Muscle layer of colon (tissue), 2 donors: ENCODE measurements at regions not wholly inside any gene's neighbourhood (a gene's known extent, or its start where the extent isn't known, plus 50 kb on each side); places are given as distances from the start of the nearest gene placed in this dataset.

ENCODE experiments used
- H3K27ac ChIP-seq: one replicate; pipeline ENCODE4 v1.7.0; 2013; ENCODE audit warnings: low read depth, mild to moderate bottlenecking, low read length, moderate library complexity
- H3K27me3 ChIP-seq, 2 donors: one replicate each; pipeline ENCODE4 v1.7.0; 2013; ENCODE audit warnings: low read length in 2 of 2, mild to moderate bottlenecking in 2 of 2; ENCODE audit not compliant: insufficient read depth in 2 of 2, control insufficient read depth in 1 of 2
- H3K36me3 ChIP-seq: one replicate; pipeline ENCODE4 v1.7.0; 2013; ENCODE audit warnings: mild to moderate bottlenecking, low read length; ENCODE audit not compliant: insufficient read depth
- H3K4me1 ChIP-seq: one replicate; pipeline ENCODE4 v1.7.0; 2013; ENCODE audit warnings: mild to moderate bottlenecking, low read length; ENCODE audit not compliant: insufficient read depth
- H3K4me3 ChIP-seq, 2 donors: one replicate each; pipeline ENCODE4 v1.7.0; 2013; ENCODE audit warnings: low read length in 2 of 2, low read depth in 1 of 2, mild to moderate bottlenecking in 1 of 2, moderate library complexity in 1 of 2
- H3K9ac ChIP-seq: one replicate; pipeline ENCODE4 v1.7.0; 2013; ENCODE audit warnings: low read length
- H3K9me3 ChIP-seq: one replicate; pipeline ENCODE4 v1.7.0; 2013; ENCODE audit warnings: mild to moderate bottlenecking, low read length
- donor health status: abdominal sarcoma.
- donor health status: Adenocarcinoma of cecum.

GRCh38 chr17:72346306-72346705, 225.5 kb downstream of the SOX9 start:
- H3K36me3 ChIP-seq, result no peaks in the 10 kb centered on the region
- H3K27me3 ChIP-seq, result no peaks in the 10 kb centered on the region
- H3K4me3 ChIP-seq, result no peak overlapping the region
- no peak overlapping the region for H3K9ac ChIP-seq
- no peaks in the 10 kb centered on the region for H3K9me3 ChIP-seq
- no peaks in the 10 kb centered on the region for H3K4me1 ChIP-seq
- no peak overlapping the region for H3K27ac ChIP-seq

DNA sequence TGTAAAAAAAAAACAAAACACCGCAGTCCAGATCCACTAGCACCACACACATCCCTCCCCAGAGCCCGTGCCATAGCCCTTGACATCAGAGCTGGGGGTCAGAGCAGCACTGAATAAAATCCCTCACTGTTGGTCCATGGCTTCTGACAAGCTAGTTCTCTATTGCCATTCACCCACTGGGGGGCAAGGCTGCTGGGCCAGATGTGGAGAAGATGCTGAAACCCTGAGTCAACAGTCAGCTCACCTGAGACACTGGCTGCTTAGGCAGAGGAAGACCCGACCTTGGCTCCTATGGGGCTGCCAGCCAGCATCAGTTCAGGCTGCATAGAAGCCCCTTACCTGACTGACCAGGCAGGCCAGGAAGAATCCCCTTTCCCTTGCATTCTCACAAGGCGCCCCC, 228.2 kb downstream of the SOX9 start:
- no peak overlapping the region for H3K9ac ChIP-seq
- H3K4me3 ChIP-seq, result no peak overlapping the region
- H3K4me1 ChIP-seq, result no peaks in the 10 kb centered on the region
- no peaks in the 10 kb centered on the region for H3K27me3 ChIP-seq
- H3K9me3 ChIP-seq, result no peaks in the 10 kb centered on the region
- H3K36me3 ChIP-seq, result no peaks in the 10 kb centered on the region
- no peak overlapping the region for H3K27ac ChIP-seq

- H3K27me3 ChIP-seq, result no peaks in the 10 kb centered on the region
- H3K9ac ChIP-seq, result no peak overlapping the region
- H3K4me1 ChIP-seq, result no peaks in the 10 kb centered on the region
- H3K4me3 ChIP-seq, result no peak overlapping the region
- H3K36me3 ChIP-seq, result no peaks in the 10 kb centered on the region
- no peaks in the 10 kb centered on the region for H3K9me3 ChIP-seq
- no peak overlapping the region for H3K27ac ChIP-seq
Measured at GRCh38 chr17:72349491-72349995, 228.7 kb downstream of the SOX9 start.

GRCh38 chr17:72350073-72350472, 229.3 kb downstream of the SOX9 start:
- Histone ChIP-seq H3K36me3 (no peaks in the 10 kb centered on the region), H3K4me1 (no peaks in the 10 kb centered on the region), H3K27ac (no peak overlapping the region), H3K9me3 (no peaks in the 10 kb centered on the region), H3K27me3 (no peaks in the 10 kb centered on the region), H3K4me3 (no peak overlapping the region), H3K9ac (no peak overlapping the region)

GRCh38 chr17:72351365-72351764, 230.5 kb downstream of the SOX9 start:
- Histone ChIP-seq H3K9ac (no peak overlapping the region), H3K27me3 (no peaks in the 10 kb centered on the region), H3K27ac (no peak overlapping the region), H3K36me3 (no peaks in the 10 kb centered on the region), H3K4me1 (no peaks in the 10 kb centered on the region), H3K9me3 (no peaks in the 10 kb centered on the region), H3K4me3 (no peak overlapping the region)

DNA sequence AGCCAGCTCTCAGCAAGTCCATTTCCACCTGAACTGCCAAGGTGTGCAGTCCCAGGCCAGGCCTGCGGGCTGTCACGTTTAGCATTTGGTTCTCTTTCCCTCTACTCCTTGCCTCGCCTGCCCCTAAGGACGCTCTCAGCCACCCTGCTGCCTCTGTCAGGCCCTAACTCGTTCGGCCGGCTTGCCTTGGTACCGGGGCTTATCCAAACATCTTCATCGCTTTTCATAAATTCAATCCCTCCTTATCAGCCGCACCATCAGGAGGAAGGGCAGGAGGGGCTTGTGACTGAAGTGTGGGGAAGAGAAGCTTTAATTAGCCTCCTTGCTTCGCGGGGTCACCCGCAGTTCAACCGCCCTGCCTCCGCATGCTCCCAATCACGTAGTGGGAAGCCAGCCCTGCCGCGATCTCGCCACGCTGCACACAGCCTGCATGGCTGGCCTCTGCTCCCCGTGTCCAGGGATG, 231.1 kb downstream of the SOX9 start:
- Histone ChIP-seq H3K9ac (no peak overlapping the region), H3K36me3 (no peaks in the 10 kb centered on the region), H3K4me3 (no peak overlapping the region), H3K9me3 (no peaks in the 10 kb centered on the region), H3K27me3 (no peaks in the 10 kb centered on the region), H3K4me1 (no peaks in the 10 kb centered on the region), H3K27ac (no peak overlapping the region)

DNA sequence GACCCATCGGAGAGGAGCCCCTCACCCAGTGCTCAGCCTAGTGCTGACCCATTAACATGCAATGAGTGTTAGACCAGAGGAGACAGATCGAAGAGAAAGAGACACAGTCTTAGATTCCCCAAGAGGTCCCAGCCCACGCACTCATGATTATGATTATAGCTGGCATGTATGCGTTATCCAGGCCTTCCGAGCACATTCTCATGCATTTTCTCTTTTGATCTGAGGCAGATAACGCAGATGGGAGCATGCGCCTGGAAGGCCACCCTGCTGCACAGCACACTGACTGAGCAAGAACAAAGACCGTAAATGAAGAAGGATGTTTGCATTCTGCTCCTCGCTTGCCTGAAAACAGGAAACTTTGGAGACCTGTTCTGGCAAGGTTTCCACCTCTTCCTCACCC, 232.7 kb downstream of the SOX9 start:
- H3K4me1 ChIP-seq, result no peaks in the 10 kb centered on the region
- no peaks in the 10 kb centered on the region for H3K9me3 ChIP-seq
- H3K4me3 ChIP-seq, result no peak overlapping the region
- no peak overlapping the region for H3K9ac ChIP-seq
- H3K36me3 ChIP-seq, result no peaks in the 10 kb centered on the region
- no peaks in the 10 kb centered on the region for H3K27me3 ChIP-seq
- no peak overlapping the region for H3K27ac ChIP-seq

DNA sequence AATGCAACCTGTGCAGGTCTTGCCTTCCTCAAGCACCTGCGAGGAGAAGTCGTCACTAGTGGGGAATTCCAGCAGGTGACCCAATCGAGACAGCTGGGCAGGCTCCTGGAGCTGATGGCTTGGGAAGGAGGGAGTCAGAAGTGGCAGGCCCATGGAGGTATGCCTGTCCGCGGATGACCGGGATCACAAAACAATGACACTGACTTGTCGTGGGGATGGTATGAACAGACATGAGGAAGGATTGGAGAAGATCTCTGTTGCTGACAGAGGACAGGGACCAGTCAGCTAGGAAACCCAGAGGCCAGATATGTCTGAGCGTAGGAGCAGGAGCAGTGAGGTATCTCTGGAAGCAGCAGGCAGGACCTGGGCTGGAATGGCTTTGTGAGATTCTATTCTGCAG, 233.3 kb downstream of the SOX9 start:
- H3K4me3 ChIP-seq, result no peak overlapping the region
- H3K36me3 ChIP-seq, result no peaks in the 10 kb centered on the region
- H3K9me3 ChIP-seq, result no peaks in the 10 kb centered on the region
- H3K9ac ChIP-seq, result no peak overlapping the region
- no peaks in the 10 kb centered on the region for H3K4me1 ChIP-seq
- no peaks in the 10 kb centered on the region for H3K27me3 ChIP-seq
- no peak overlapping the region for H3K27ac ChIP-seq

GRCh38 chr17:72357764-72358365, 237.0 kb downstream of the SOX9 start:
- Histone ChIP-seq H3K27ac (no peak overlapping the region), H3K27me3 (no peaks in the 10 kb centered on the region), H3K36me3 (no peaks in the 10 kb centered on the region), H3K9ac (no peak overlapping the region), H3K4me3 (no peak overlapping the region), H3K4me1 (no peaks in the 10 kb centered on the region), H3K9me3 (no peaks in the 10 kb centered on the region)

DNA sequence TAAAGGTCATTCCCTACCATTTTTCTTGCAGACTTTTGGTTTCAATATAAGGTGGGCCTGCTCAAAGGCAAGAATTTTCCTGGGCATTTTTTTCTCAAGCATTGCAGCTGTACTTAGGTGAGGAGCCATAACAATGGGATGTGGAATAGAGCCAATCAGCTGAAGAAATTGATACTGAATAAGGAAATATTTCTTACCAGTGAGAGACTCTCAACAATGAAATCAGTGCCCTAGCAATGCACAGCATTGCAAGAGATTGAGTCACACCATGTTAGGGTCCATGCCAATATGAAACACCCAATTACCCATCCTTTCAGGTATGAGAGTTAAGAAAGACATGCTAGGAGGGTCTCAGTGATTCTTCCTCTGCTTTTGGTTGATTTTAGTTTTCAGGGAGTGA, 237.6 kb downstream of the SOX9 start:
- Histone ChIP-seq H3K9me3 (no peaks in the 10 kb centered on the region), H3K36me3 (no peaks in the 10 kb centered on the region), H3K4me1 (no peaks in the 10 kb centered on the region), H3K9ac (no peak overlapping the region), H3K27me3 (no peaks in the 10 kb centered on the region), H3K27ac (no peak overlapping the region), H3K4me3 (no peak overlapping the region)

- Histone ChIP-seq H3K36me3 (no peaks in the 10 kb centered on the region), H3K4me3 (no peak overlapping the region), H3K9ac (no peak overlapping the region), H3K27me3 (no peaks in the 10 kb centered on the region), H3K9me3 (no peaks in the 10 kb centered on the region), H3K4me1 (no peaks in the 10 kb centered on the region), H3K27ac (no peak overlapping the region)
Measured at GRCh38 chr17:72359274-72359673, 238.5 kb downstream of the SOX9 start.

DNA sequence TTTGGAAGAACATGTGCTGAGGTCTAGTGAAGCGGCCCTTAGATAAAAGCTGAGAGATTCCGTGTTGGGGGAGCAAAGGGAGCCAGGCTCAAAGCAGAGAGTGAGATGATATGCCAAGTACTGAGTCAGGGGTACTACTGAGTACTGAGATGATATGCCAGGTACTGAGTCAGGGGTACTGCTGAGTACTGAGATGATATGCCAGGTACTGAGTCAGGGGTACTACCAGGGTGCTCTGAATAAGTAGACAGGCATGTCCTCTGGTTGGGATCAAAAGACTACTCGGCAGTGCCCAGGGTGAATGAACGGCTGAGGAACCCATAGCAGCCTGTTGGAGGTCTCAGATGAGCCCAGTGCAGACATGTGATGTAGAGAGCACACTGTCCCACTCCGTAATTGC, 239.0 kb downstream of the SOX9 start:
- no peaks in the 10 kb centered on the region for H3K4me1 ChIP-seq
- no peak overlapping the region for H3K4me3 ChIP-seq
- H3K9me3 ChIP-seq, result no peaks in the 10 kb centered on the region
- no peak overlapping the region for H3K27ac ChIP-seq
- H3K9ac ChIP-seq, result no peak overlapping the region
- H3K36me3 ChIP-seq, result no peaks in the 10 kb centered on the region
- H3K27me3 ChIP-seq, result no peaks in the 10 kb centered on the region
